ENCODE measurements at regions not wholly inside any gene's neighbourhood (a gene's known extent, or its start where the extent isn't known, plus 50 kb on each side); places are given as distances from the start of the nearest gene placed in this dataset.

GRCh38 chr11:134978388-134979088 lies 566.5 kb upstream of the B3GAT1 start:
- no peak for FAIRE-seq
- Histone ChIP-seq H3K27me3 (ENCODE audit: control insufficient read depth in 1 of 2, insufficient read depth in 2 of 2, low read length in 2 of 2) (peaks cover 0 to 13% of the 10 kb centered on the region in 2 experiments; a peak in 2 of 5 replicates), H2AFZ (ENCODE audit: low read length) (no peak overlapping the region), H3K79me2 (ENCODE audit: insufficient read depth, low read length) (no peaks in the 10 kb centered on the region), H3K36me3 (replicated peaks in 1 of 2; ENCODE audit: control insufficient read depth in 1 of 2, insufficient read depth in 2 of 2, low read length in 2 of 2) (no peaks in the 10 kb centered on the region), H3K4me2 (ENCODE audit: low read depth, low read length) (no peak overlapping the region), H3K4me3 (replicated peaks in 1 of 3; ENCODE audit: insufficient read depth in 1 of 3, low read depth in 2 of 3, low read length in 3 of 3) (no peak overlapping the region), H4K20me1 (ENCODE audit: insufficient read depth, low read length) (no peaks in the 10 kb centered on the region), H3K9me3 (ENCODE audit: low read length) (no peaks in the 10 kb centered on the region), H3K27ac (ENCODE audit: extremely low read length, insufficient read depth, low read length) (no peak overlapping the region), H3K4me1 (ENCODE audit: insufficient read depth, low read length) (no peaks in the 10 kb centered on the region), H3K9ac (ENCODE audit: insufficient read depth, low read depth, low read length) (no peak overlapping the region)
- BruUV-seq (replicated peaks): no TSS peak
- peak; percentile 51; the same call in 2 of the 3 replicates for ATAC-seq
- DNase-seq (ENCODE audit: low spot score): no peak
- TF ChIP-seq, protein P1, sequence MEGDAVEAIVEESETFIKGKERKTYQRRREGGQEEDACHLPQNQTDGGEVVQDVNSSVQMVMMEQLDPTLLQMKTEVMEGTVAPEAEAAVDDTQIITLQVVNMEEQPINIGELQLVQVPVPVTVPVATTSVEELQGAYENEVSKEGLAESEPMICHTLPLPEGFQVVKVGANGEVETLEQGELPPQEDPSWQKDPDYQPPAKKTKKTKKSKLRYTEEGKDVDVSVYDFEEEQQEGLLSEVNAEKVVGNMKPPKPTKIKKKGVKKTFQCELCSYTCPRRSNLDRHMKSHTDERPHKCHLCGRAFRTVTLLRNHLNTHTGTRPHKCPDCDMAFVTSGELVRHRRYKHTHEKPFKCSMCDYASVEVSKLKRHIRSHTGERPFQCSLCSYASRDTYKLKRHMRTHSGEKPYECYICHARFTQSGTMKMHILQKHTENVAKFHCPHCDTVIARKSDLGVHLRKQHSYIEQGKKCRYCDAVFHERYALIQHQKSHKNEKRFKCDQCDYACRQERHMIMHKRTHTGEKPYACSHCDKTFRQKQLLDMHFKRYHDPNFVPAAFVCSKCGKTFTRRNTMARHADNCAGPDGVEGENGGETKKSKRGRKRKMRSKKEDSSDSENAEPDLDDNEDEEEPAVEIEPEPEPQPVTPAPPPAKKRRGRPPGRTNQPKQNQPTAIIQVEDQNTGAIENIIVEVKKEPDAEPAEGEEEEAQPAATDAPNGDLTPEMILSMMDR (CRISPR knock-in tag; IDR thresholded peaks at IDR 0.05): 0 out of 2 replicates have a peak, but pooled peaks have one; percentile 9
- TF ChIP-seq ZNF33B (CRISPR knock-in tag; IDR thresholded peaks at IDR 0.05): no peak
- 29% methylated on average over 15 of the region's 21 CpGs for WGBS (ENCODE audit: low lambda C conversion rate)
- intact Hi-C loops (cut with micrococcal nuclease; ENCODE audit: unreplicated experiment) (no loop called here), in situ Hi-C loops (cut with HindIII; ENCODE audit: extremely low pct_ligation_motif_present, low pct_unique_long_range_greater_than_20kb) (no loop called here)
- CTCF ChIA-PET (ENCODE audit: low intra/inter-chr PET ratio, low total read pairs): no interaction called here
- POLR2A ChIA-PET: no interaction called here

DNA sequence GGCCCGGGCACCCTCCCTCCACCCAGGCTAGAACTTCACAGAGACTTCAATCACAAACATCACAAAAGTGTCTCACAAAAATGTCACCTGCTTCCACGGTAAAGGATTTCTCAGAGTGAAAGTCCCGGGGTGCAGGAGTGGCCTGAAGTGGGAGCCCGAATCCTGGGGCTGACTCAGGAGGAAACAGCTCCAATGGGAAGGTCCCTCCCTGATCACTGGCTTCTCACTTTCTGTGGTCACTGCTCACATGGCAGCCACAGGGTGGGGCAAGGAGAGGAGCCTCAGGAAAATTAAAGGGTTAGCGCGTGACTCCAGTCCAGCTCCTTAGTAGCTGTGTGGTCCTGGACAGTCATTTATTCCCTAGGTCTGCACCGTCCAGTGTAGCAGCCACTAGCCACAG lies 564.5 kb upstream of the B3GAT1 start:
- H3K9ac ChIP-seq (ENCODE audit: insufficient read depth, low read depth, low read length): no peak overlapping the region
- no peak for DNase-seq (ENCODE audit: low spot score)
- H3K4me3 ChIP-seq (replicated peaks in 1 of 3; ENCODE audit: insufficient read depth in 1 of 3, low read depth in 2 of 3, low read length in 3 of 3): no peak overlapping the region
- no peaks in the 10 kb centered on the region for H3K4me1 ChIP-seq (ENCODE audit: insufficient read depth, low read length)
- no peaks in the 10 kb centered on the region for H4K20me1 ChIP-seq (ENCODE audit: insufficient read depth, low read length)
- no peak overlapping the region for H2AFZ ChIP-seq (ENCODE audit: low read length)
- no peaks in the 10 kb centered on the region for H3K36me3 ChIP-seq (replicated peaks in 1 of 2; ENCODE audit: control insufficient read depth in 1 of 2, insufficient read depth in 2 of 2, low read length in 2 of 2)
- intact Hi-C loops (cut with micrococcal nuclease; ENCODE audit: unreplicated experiment) (no loop called here), in situ Hi-C loops (cut with HindIII; ENCODE audit: extremely low pct_ligation_motif_present, low pct_unique_long_range_greater_than_20kb) (no loop called here)
- no peak overlapping the region for H3K4me2 ChIP-seq (ENCODE audit: low read depth, low read length)
- ATAC-seq: no peak
- CTCF ChIA-PET (ENCODE audit: low intra/inter-chr PET ratio, low total read pairs): no interaction called here
- POLR2A ChIA-PET: no interaction called here
- no peak for FAIRE-seq
- no peak overlapping the region for H3K27ac ChIP-seq (ENCODE audit: extremely low read length, insufficient read depth, low read length)
- H3K27me3 ChIP-seq (ENCODE audit: control insufficient read depth in 1 of 2, insufficient read depth in 2 of 2, low read length in 2 of 2): peaks cover 0 to 13% of the 10 kb centered on the region in 2 experiments; a peak in 3 of 5 replicates
- no peaks in the 10 kb centered on the region for H3K79me2 ChIP-seq (ENCODE audit: insufficient read depth, low read length)
- no peaks in the 10 kb centered on the region for H3K9me3 ChIP-seq (ENCODE audit: low read length)
- BruUV-seq (replicated peaks): no TSS peak
- 3% methylated on average over 5 of the region's 7 CpGs for WGBS (ENCODE audit: low lambda C conversion rate)
- TF ChIP-seq IKZF4 (CRISPR knock-in tag; IDR thresholded peaks at IDR 0.05; ENCODE audit: borderline replicate concordance, low read depth, not compliant biosample characterization): no peak
- TF ChIP-seq ZNF160 (CRISPR knock-in tag; IDR thresholded peaks at IDR 0.05): no peak
- TF ChIP-seq ZSCAN12 (CRISPR knock-in tag; IDR thresholded peaks at IDR 0.05): no peak
- no peak for TF ChIP-seq ZNF724P (CRISPR knock-in tag; IDR thresholded peaks at IDR 0.05; ENCODE audit: borderline replicate concordance)
- TF ChIP-seq IRF9 (CRISPR knock-in tag; IDR thresholded peaks at IDR 0.05; ENCODE audit: borderline replicate concordance): no peak
- TF ChIP-seq ZFAT (CRISPR knock-in tag; conservative IDR thresholded peaks at IDR 0.05): no peak
- TF ChIP-seq ZNF770 (CRISPR knock-in tag; IDR thresholded peaks at IDR 0.05): no peak
- no peak for TF ChIP-seq EEA1 (CRISPR knock-in tag; IDR thresholded peaks at IDR 0.05; ENCODE audit: borderline replicate concordance)
- no peak for TF ChIP-seq ZNF782 (CRISPR knock-in tag; IDR thresholded peaks at IDR 0.05; ENCODE audit: borderline replicate concordance)
